Transverse colon (tissue), 4 donors: ENCODE measurements at regions not wholly inside any gene's neighbourhood (a gene's known extent, or its start where the extent isn't known, plus 50 kb on each side); places are given as distances from the start of the nearest gene placed in this dataset.

Source experiments
- DNase-seq: peaks from one replicate; pipeline ENCODE4 v3.0.0-alpha.2; 2019
- H3K27ac ChIP-seq, 4 donors: fragments of 200-600 bp; sonication (generic); 2 replicates each; pipeline ENCODE4 v1.5.1; 2016 to 2018; ENCODE audit warnings: inconsistent platforms in 4 of 4
- H3K27me3 ChIP-seq: fragments of 200-600 bp; sonication (generic); 2 replicates; pipeline ENCODE4 v1.5.1; 2017; ENCODE audit warnings: inconsistent platforms
- H3K36me3 ChIP-seq, 4 donors: fragments of 200-600 bp; sonication (generic); 2 replicates each; pipeline ENCODE4 v1.5.1; 2017 to 2019; ENCODE audit warnings: inconsistent platforms in 4 of 4
- H3K4me1 ChIP-seq, 4 donors: fragments of 200-600 bp; sonication (generic); 2 replicates each; pipeline ENCODE4 v1.5.1; 2017 to 2020; ENCODE audit warnings: inconsistent platforms in 4 of 4
- H3K4me3 ChIP-seq, 4 donors: fragments of 200-600 bp; sonication (generic); 1 replicate in 1 of 4; 2 replicates in 3 of 4; pipeline versions ENCODE4 v1.5.1 to v1.6.1; 2017 to 2019; ENCODE audit warnings: inconsistent platforms in 4 of 4
- H3K9me3 ChIP-seq, 2 donors: fragments of 200-600 bp; sonication (generic); 2 replicates each; pipeline ENCODE4 v1.5.1; 2017 to 2019; ENCODE audit warnings: inconsistent platforms in 2 of 2
- EP300 ChIP-seq: sonication (generic); formaldehyde crosslinking; IDR thresholded peaks from one replicate; pipeline ENCODE4 v1.6.1; 2017; ENCODE audit warnings: antibody characterized with exemption, low read depth
- POLR2A ChIP-seq: fragments of 450-650 bp; IDR thresholded peaks from one replicate; pipeline ENCODE4 v1.6.1; 2016; ENCODE audit warnings: antibody characterized with exemption, mild to moderate bottlenecking, moderate library complexity
- POLR2AphosphoS5 ChIP-seq, 3 donors: sonication (generic); formaldehyde crosslinking; IDR thresholded peaks; one replicate each; pipeline ENCODE4 v1.6.1; 2016; ENCODE audit warnings: antibody characterized with exemption in 3 of 3
- WGBS, 2 donors: methylation state at CpG; one replicate each; pipeline ENCODE4 v1.1.5; 2018; ENCODE audit warnings: low coverage in 1 of 2; 5-methylcytosine and 5-hydroxymethylcytosine counted together
- in situ Hi-C, 4 donors: fragments of 200-750 bp; cut with MboI; loops; one replicate each; pipeline versions ENCODE4 v1.15.0 to v1.15.1; 2017; ENCODE audit warnings: low sequenced_read_pairs in 3 of 4, low pct_ligation_motif_present in 1 of 4, low pct_unique_long_range_greater_than_20kb in 1 of 4
- intact Hi-C: fragments of 100-400 bp; cut with DNase I; formaldehyde crosslinking; loops from one replicate; pipeline ENCODE4 v1.15.1; 2023; ENCODE audit warnings: low total_unique reads
- TF ChIP-seq, protein P1 (sequence below), 5 experiments: fragments of 200-600 bp in 3 of 5; fragments of 450-650 bp in 2 of 5; sonication (generic) in 3 of 5; IDR thresholded peaks; 1 replicate in 2 of 5; 2 replicates in 3 of 5; pipeline ENCODE4 v1.5.1; 2016 to 2017; ENCODE audit warnings: antibody characterized with exemption in 5 of 5, inconsistent platforms in 3 of 5, mild to moderate bottlenecking in 2 of 5, moderate library complexity in 1 of 5

DNA sequence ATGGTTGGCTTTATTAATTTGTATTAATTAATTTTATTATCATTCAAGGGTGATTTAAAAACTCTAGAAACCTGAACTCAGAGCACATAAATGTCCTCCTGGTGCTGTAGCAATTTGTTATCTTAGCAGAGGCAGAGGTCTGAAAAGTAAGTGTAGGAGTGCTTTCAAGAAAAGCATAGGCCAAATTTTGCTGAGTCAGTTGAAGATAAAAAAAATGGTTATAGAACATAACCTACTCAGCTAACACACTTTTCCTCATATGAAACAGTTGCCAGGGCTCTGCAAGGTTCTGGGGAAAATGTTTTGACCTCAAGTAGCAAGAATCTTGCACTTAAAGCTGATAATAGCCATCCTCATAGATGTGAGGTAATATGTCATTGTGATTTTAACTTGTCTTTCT, 53.5 kb upstream of the CHODL start:
- in situ Hi-C loops (no loop called here), intact Hi-C loops (no loop called here)
- no peaks in the 10 kb centered on the region for H3K9me3 ChIP-seq

DNA sequence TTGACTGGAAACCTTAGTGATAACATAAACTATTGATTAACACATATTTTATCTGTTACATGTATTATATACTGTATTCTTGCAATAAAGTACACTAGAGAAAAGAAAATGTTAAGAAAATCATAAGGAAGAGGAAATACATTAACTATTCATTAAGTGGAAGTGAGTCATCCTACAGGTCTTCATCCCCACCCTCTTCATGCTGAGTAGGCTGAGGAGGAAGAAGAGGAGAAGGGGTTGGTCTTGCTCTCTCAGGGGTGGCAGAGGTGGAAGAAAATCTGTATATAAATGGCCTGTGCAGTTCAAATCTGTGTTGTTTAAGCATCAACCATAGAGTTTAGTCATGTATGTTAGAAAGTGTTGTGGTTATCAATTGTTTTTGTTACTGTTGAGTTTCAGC, 66.1 kb upstream of the CHODL start:
- TF ChIP-seq EP300 = no peak
- no peak for TF ChIP-seq POLR2AphosphoS5 (IDR thresholded peaks at IDR 0.05)
- no peak for TF ChIP-seq POLR2A
- TF ChIP-seq, protein P1, sequence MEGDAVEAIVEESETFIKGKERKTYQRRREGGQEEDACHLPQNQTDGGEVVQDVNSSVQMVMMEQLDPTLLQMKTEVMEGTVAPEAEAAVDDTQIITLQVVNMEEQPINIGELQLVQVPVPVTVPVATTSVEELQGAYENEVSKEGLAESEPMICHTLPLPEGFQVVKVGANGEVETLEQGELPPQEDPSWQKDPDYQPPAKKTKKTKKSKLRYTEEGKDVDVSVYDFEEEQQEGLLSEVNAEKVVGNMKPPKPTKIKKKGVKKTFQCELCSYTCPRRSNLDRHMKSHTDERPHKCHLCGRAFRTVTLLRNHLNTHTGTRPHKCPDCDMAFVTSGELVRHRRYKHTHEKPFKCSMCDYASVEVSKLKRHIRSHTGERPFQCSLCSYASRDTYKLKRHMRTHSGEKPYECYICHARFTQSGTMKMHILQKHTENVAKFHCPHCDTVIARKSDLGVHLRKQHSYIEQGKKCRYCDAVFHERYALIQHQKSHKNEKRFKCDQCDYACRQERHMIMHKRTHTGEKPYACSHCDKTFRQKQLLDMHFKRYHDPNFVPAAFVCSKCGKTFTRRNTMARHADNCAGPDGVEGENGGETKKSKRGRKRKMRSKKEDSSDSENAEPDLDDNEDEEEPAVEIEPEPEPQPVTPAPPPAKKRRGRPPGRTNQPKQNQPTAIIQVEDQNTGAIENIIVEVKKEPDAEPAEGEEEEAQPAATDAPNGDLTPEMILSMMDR (IDR thresholded peaks at IDR 0.05) = no peak
- Histone ChIP-seq H3K36me3 (no peaks in the 10 kb centered on the region), H3K4me1 (no peaks in the 10 kb centered on the region), H3K4me3 (no peak overlapping the region), H3K27me3 (no peaks in the 10 kb centered on the region), H3K9me3 (no peaks in the 10 kb centered on the region), H3K27ac (no peak overlapping the region)
- no peak for DNase-seq
- intact Hi-C loops = no loop called here
- in situ Hi-C loops = no loop called here

More for the DNA sequence above, 53.5 kb upstream of the CHODL start:
- DNase-seq = no peak
- Histone ChIP-seq H3K4me1 (no peaks in the 10 kb centered on the region), H3K27me3 (no peaks in the 10 kb centered on the region), H3K36me3 (no peaks in the 10 kb centered on the region), H3K4me3 (no peak overlapping the region), H3K27ac (no peak overlapping the region)
- TF ChIP-seq, protein P1 (IDR thresholded peaks at IDR 0.05) = no peak
- TF ChIP-seq POLR2AphosphoS5 (IDR thresholded peaks at IDR 0.05) (no peak), POLR2A (no peak), EP300 (no peak)

DNA sequence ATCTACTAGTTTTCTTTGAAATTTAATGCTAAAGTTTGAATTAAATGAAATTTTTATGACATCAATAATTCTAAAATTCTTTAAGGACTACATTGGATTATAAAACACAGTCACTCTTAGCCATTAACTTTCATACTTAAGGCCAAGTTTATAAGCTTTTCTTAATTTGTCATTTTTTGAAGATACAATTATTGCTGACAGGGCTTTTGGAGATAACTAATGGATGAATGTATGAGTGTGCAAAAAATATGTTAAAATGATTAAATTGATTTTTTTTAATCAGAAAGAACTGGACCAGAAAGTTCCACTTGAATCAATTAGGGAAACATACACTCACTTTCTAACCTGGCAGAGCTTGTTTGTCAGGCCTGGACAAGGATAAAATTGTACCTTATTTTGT, 70.3 kb upstream of the CHODL start:
- TF ChIP-seq POLR2AphosphoS5 (IDR thresholded peaks at IDR 0.05) = no peak
- TF ChIP-seq EP300 = no peak
- TF ChIP-seq, protein P1 (IDR thresholded peaks at IDR 0.05) = no peak
- TF ChIP-seq POLR2A = no peak
- H3K27ac ChIP-seq = no peak overlapping the region
- no peaks in the 10 kb centered on the region for H3K27me3 ChIP-seq
- H3K4me1 ChIP-seq = no peaks in the 10 kb centered on the region
- no peaks in the 10 kb centered on the region for H3K36me3 ChIP-seq
- intact Hi-C loops (no loop called here), in situ Hi-C loops (no loop called here)
- H3K4me3 ChIP-seq = no peak overlapping the region
- no peak for DNase-seq
- H3K9me3 ChIP-seq = no peaks in the 10 kb centered on the region

DNA sequence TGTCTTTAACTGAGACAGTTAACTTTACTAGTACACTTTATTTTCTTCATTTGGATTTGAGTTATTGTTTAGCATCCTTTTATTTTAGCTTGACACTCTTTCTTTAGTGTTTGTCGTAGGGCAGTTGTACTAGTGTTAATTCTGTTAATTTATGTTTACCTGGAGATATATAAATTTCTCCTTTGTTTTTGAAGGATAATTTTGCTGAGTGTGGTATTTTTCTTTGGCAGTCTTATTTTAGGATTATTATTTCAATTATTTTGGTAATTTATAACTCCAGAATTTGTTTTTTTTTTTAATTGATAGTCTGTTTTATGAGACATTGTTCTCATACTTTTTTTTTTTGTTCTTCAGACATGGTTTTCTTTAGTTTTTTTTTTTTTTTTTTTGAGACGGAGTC, 73.8 kb upstream of the CHODL start:
- H3K27me3 ChIP-seq = no peaks in the 10 kb centered on the region
- H3K4me1 ChIP-seq = no peaks in the 10 kb centered on the region
- DNase-seq = no peak
- no peak for TF ChIP-seq POLR2AphosphoS5 (IDR thresholded peaks at IDR 0.05)
- TF ChIP-seq EP300 = no peak
- TF ChIP-seq, protein P1 (IDR thresholded peaks at IDR 0.05) = no peak
- no peak for TF ChIP-seq POLR2A
- intact Hi-C loops (no loop called here), in situ Hi-C loops (no loop called here)
- H3K4me3 ChIP-seq = no peak overlapping the region
- WGBS, 2 donors = 86 to 97% methylated on average over 1 of the region's 2 CpGs
- H3K27ac ChIP-seq = no peak overlapping the region
- no peaks in the 10 kb centered on the region for H3K36me3 ChIP-seq
- H3K9me3 ChIP-seq = no peaks in the 10 kb centered on the region
